Mammary epithelial cell (primary cell): ENCODE measurements at regions not wholly inside any gene's neighbourhood (a gene's known extent, or its start where the extent isn't known, plus 50 kb on each side); places are given as distances from the start of the nearest gene placed in this dataset.

ENCODE experiments used
- CTCF ChIP-seq, 2 donors: IDR thresholded peaks in 1 of 2; conservative IDR thresholded peaks in 1 of 2; 2 replicates each; pipeline ENCODE4 v1.5.1; 2011 to 2012; ENCODE audit warnings: inconsistent platforms in 2 of 2, low read length in 2 of 2, mild to moderate bottlenecking in 2 of 2, control low read depth in 1 of 2, low read depth in 1 of 2; ENCODE audit not compliant: insufficient read depth in 1 of 2; ENCODE audit errors: extremely low read depth in 1 of 2
- EZH2 ChIP-seq: IDR thresholded peaks from 2 replicates; pipeline ENCODE4 v1.6.1; 2012; ENCODE audit warnings: low read length, inconsistent platforms, borderline replicate concordance

- TF ChIP-seq CTCF (conservative IDR thresholded peaks at IDR 0.05 in 1 of 2, IDR thresholded peaks at IDR 0.05 in 1 of 2; ENCODE audit: extremely low read depth in 1 of 2, insufficient read depth in 1 of 2, low read depth in 1 of 2, low read length in 2 of 2), result no peak
- TF ChIP-seq EZH2, result no peak
Measured at GRCh38 chrX:127596882-127597281, 455.3 kb downstream of the ACTRT1 start.
